Activated naive CD4-positive, alpha-beta T cell treated with anti-CD3 and anti-CD28 coated beads, Interleukin-2, amount 50 U/mL, for 24 hours (primary cell): ENCODE measurements at regions not wholly inside any gene's neighbourhood (a gene's known extent, or its start where the extent isn't known, plus 50 kb on each side); places are given as distances from the start of the nearest gene placed in this dataset.

Source experiments
- H3K27ac Mint-ChIP-seq: one replicate; pipeline ENCODE4 v1.8.0; 2021; ENCODE audit warnings: mild to moderate bottlenecking, mixed read lengths
- H3K27me3 Mint-ChIP-seq: one replicate; pipeline ENCODE4 v1.8.0; 2021; ENCODE audit warnings: mixed read lengths
- H3K36me3 Mint-ChIP-seq: one replicate; pipeline ENCODE4 v1.8.0; 2021; ENCODE audit warnings: mixed read lengths
- H3K4me1 Mint-ChIP-seq: one replicate; pipeline ENCODE4 v1.8.0; 2021; ENCODE audit warnings: mixed read lengths
- H3K4me3 Mint-ChIP-seq: one replicate; pipeline ENCODE4 v1.8.0; 2021; ENCODE audit warnings: mild to moderate bottlenecking, mixed read lengths
- H3K9me3 Mint-ChIP-seq: one replicate; pipeline ENCODE4 v1.8.0; 2021; ENCODE audit warnings: mixed read lengths

GRCh38 chr13:106981051-106981450 lies 413.1 kb upstream of the ARGLU1 start:
- H3K27ac Mint-ChIP-seq, result no peak overlapping the region
- H3K9me3 Mint-ChIP-seq, result peaks cover 10% of the 10 kb centered on the region
- no peaks in the 10 kb centered on the region for H3K4me1 Mint-ChIP-seq
- H3K4me3 Mint-ChIP-seq, result no peak overlapping the region
- no peaks in the 10 kb centered on the region for H3K27me3 Mint-ChIP-seq
- H3K36me3 Mint-ChIP-seq, result no peaks in the 10 kb centered on the region

GRCh38 chr13:106967391-106967790 lies 399.5 kb upstream of the ARGLU1 start:
- Mint-ChIP-seq H3K4me1 (no peaks in the 10 kb centered on the region), H3K36me3 (no peaks in the 10 kb centered on the region), H3K27me3 (no peaks in the 10 kb centered on the region), H3K27ac (no peak overlapping the region), H3K9me3 (peaks cover 4% of the 10 kb centered on the region), H3K4me3 (no peak overlapping the region)

- Mint-ChIP-seq H3K36me3 (no peaks in the 10 kb centered on the region), H3K9me3 (no peaks in the 10 kb centered on the region), H3K27me3 (no peaks in the 10 kb centered on the region), H3K27ac (no peak overlapping the region), H3K4me3 (no peak overlapping the region), H3K4me1 (no peaks in the 10 kb centered on the region)
Observed at GRCh38 chr13:106963151-106963550, 395.2 kb upstream of the ARGLU1 start.

DNA sequence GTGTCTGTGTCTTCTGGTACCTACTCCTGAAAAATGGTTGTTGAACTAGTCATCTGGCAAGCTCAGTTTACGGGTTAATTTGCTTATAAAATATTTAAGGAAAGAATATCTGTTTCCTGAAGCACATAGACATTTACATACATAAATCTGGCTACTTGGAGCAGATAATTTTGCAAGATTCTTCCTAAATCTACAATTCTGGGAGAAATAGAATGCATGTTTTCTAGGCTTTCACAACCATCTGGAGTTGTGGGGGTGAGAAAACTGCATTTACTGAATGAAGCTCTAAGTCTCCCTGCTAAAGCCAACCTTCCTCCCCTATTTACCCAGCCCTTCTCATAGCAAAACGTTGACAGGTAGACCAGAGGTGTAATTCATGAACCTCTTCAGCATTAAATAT lies 393.7 kb upstream of the ARGLU1 start:
- Mint-ChIP-seq H3K9me3 (no peaks in the 10 kb centered on the region), H3K27ac (no peak overlapping the region), H3K4me3 (no peak overlapping the region), H3K36me3 (no peaks in the 10 kb centered on the region), H3K4me1 (no peaks in the 10 kb centered on the region), H3K27me3 (no peaks in the 10 kb centered on the region)

GRCh38 chr13:106961216-106961615 lies 393.3 kb upstream of the ARGLU1 start:
- Mint-ChIP-seq H3K27me3 (no peaks in the 10 kb centered on the region), H3K4me1 (no peaks in the 10 kb centered on the region), H3K36me3 (no peaks in the 10 kb centered on the region), H3K4me3 (no peak overlapping the region), H3K27ac (no peak overlapping the region), H3K9me3 (no peaks in the 10 kb centered on the region)

GRCh38 chr13:106958621-106959048 lies 390.7 kb upstream of the ARGLU1 start:
- no peak overlapping the region for H3K4me3 Mint-ChIP-seq
- H3K27ac Mint-ChIP-seq, result no peak overlapping the region
- H3K36me3 Mint-ChIP-seq, result no peaks in the 10 kb centered on the region
- H3K27me3 Mint-ChIP-seq, result no peaks in the 10 kb centered on the region
- H3K9me3 Mint-ChIP-seq, result peaks cover 6% of the 10 kb centered on the region
- H3K4me1 Mint-ChIP-seq, result no peaks in the 10 kb centered on the region

- no peak overlapping the region for H3K27ac Mint-ChIP-seq
- H3K4me1 Mint-ChIP-seq, result no peaks in the 10 kb centered on the region
- H3K36me3 Mint-ChIP-seq, result no peaks in the 10 kb centered on the region
- H3K4me3 Mint-ChIP-seq, result no peak overlapping the region
- H3K27me3 Mint-ChIP-seq, result peaks cover 1% of the 10 kb centered on the region
- H3K9me3 Mint-ChIP-seq, result no peaks in the 10 kb centered on the region
Observed at GRCh38 chr13:106942563-106942962, 374.6 kb upstream of the ARGLU1 start.

DNA sequence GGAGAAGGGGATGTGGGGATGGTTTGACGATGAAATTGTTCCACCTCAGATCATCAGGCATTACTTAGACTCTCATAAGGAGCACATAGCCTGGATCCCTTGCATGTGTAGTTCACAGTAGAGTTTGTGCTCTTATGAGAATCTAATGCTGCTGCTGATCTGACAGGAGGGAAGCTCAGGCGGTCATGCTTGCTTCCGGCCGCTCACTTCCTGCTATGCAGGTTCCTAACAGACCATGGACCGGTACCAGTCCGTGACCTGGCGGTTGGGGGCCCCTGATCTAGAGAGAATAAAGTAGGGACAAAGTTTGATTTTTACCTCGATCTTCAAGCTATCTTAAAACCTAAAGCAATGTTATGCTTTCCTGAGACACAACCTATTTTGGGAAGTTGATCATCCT lies 373.8 kb upstream of the ARGLU1 start:
- Mint-ChIP-seq H3K4me1 (no peaks in the 10 kb centered on the region), H3K27ac (no peak overlapping the region), H3K27me3 (peaks cover 1% of the 10 kb centered on the region), H3K9me3 (no peaks in the 10 kb centered on the region), H3K36me3 (no peaks in the 10 kb centered on the region), H3K4me3 (no peak overlapping the region)

DNA sequence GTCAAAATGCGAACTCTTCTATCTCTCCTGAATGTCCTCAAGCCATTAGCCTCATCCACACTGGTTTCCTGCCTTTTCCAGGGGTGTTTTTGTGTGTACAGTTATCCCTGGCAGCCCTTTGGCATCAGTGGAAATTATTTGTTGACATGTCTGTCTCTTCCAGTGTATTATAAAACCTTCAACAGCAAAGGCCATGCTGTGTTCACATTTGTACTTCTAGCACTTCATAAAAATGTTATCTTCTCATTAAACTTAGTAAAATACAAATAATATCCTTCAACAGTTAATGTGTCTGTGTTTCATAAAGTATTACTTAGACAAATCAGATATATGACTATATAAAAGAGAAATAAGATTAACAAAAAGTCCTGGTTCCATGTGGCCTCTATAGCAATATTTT lies 359.5 kb upstream of the ARGLU1 start:
- H3K4me3 Mint-ChIP-seq, result no peak overlapping the region
- H3K27ac Mint-ChIP-seq, result no peak overlapping the region

DNA sequence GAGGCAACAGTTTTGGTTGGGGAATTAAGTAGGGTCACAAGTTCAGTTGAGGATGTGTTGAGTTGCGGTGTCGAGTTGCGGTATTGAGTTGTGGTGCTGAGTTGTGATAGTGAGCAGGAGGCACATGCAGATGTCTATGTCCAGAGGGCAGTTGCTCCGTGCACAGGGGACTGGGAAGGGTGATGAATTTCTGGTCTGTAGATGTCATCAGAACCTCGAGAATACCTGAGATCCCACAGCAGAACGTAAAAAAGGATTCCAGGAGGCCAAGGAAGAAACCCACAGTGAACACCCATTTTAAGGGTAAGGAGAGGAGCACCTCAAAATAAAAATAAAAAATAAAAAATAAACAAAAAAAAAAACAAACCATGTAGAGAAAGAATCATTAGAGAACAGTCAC lies 354.4 kb upstream of the ARGLU1 start:
- H3K9me3 Mint-ChIP-seq, result no peaks in the 10 kb centered on the region

More for the DNA sequence above, 359.5 kb upstream of the ARGLU1 start:
- Mint-ChIP-seq H3K27me3 (peaks cover 1% of the 10 kb centered on the region), H3K4me1 (no peaks in the 10 kb centered on the region), H3K9me3 (no peaks in the 10 kb centered on the region), H3K36me3 (no peaks in the 10 kb centered on the region)

GRCh38 chr13:106919638-106920037 lies 351.7 kb upstream of the ARGLU1 start:
- no peak overlapping the region for H3K27ac Mint-ChIP-seq
- no peaks in the 10 kb centered on the region for H3K9me3 Mint-ChIP-seq
- no peaks in the 10 kb centered on the region for H3K36me3 Mint-ChIP-seq
- peaks cover 10% of the 10 kb centered on the region for H3K4me1 Mint-ChIP-seq
- peaks cover 27% of the 10 kb centered on the region for H3K27me3 Mint-ChIP-seq
- no peak overlapping the region for H3K4me3 Mint-ChIP-seq

More for the DNA sequence above, 354.4 kb upstream of the ARGLU1 start:
- Mint-ChIP-seq H3K4me3 (no peak overlapping the region), H3K27me3 (peaks cover 21% of the 10 kb centered on the region), H3K27ac (no peak overlapping the region), H3K4me1 (peaks cover 10% of the 10 kb centered on the region), H3K36me3 (no peaks in the 10 kb centered on the region)

DNA sequence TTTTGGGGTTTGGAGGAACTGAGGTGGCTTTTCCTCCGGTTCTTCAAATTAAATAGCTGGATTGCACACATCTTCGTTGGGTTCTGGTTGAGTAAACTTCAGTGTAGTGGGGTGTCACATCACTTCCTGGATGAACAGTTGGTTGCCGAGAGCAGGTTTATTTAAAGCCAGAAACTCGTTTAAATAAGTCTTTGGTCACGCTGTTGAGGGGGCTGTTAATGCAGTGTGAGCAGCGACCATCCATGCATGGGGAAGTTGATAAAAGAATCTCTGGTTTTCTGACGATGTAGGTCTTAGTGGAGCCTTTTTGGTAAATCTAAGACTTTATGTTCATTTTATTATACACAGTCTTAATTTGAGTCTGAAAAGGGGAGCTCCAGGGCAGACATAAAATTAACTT lies 351.2 kb upstream of the ARGLU1 start:
- H3K27ac Mint-ChIP-seq, result no peak overlapping the region
- no peaks in the 10 kb centered on the region for H3K9me3 Mint-ChIP-seq
- peaks cover 10% of the 10 kb centered on the region for H3K4me1 Mint-ChIP-seq
- H3K4me3 Mint-ChIP-seq, result no peak overlapping the region
- H3K36me3 Mint-ChIP-seq, result no peaks in the 10 kb centered on the region
- H3K27me3 Mint-ChIP-seq, result peaks cover 27% of the 10 kb centered on the region

GRCh38 chr13:106918557-106918860 lies 350.6 kb upstream of the ARGLU1 start:
- Mint-ChIP-seq H3K27me3 (peaks cover 27% of the 10 kb centered on the region), H3K4me3 (peak overlapping the region; percentile 55), H3K36me3 (no peaks in the 10 kb centered on the region)

GRCh38 chr13:106917673-106918556 lies 350.0 kb upstream of the ARGLU1 start:
- Mint-ChIP-seq H3K27me3 (peaks cover 27% of the 10 kb centered on the region), H3K27ac (no peak overlapping the region), H3K4me3 (peak overlapping the region; percentile 75), H3K4me1 (peaks cover 10% of the 10 kb centered on the region), H3K36me3 (no peaks in the 10 kb centered on the region), H3K9me3 (no peaks in the 10 kb centered on the region)

More at GRCh38 chr13:106918557-106918860, 350.6 kb upstream of the ARGLU1 start:
- Mint-ChIP-seq H3K4me1 (peaks cover 10% of the 10 kb centered on the region), H3K27ac (no peak overlapping the region), H3K9me3 (no peaks in the 10 kb centered on the region)

DNA sequence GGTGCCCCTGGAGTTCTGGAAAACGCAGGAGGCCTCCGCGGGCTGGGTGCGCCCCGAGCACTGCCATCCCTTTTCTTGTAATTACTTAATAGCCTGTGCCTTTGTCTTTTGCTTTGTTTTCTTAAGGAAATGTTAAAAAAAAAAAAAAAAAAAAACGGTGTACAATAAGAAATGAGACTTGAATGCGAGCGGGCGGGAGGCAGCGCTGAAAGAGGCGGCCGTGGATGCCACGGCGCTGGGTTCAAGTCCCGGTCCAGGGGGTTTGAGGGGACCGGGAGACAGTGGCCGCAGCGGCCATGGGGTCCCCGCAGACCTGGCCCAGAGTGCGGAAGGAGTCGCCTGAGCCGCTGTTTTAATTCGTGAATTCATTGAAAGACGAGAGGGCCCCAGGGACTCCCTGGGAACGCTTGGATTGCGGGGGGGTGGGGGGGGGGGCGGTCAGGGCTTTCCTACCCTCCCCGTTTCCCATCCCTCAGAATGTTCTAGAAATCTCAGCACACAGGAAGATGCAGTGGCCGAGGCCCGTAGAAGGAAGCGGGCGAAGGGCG lies 349.2 kb upstream of the ARGLU1 start:
- Mint-ChIP-seq H3K4me3 (no peak overlapping the region), H3K27ac (no peak overlapping the region), H3K36me3 (no peaks in the 10 kb centered on the region), H3K27me3 (peaks cover 25% of the 10 kb centered on the region), H3K9me3 (no peaks in the 10 kb centered on the region), H3K4me1 (peaks cover 10% of the 10 kb centered on the region)

GRCh38 chr13:106916329-106916976 lies 348.5 kb upstream of the ARGLU1 start:
- Mint-ChIP-seq H3K9me3 (no peaks in the 10 kb centered on the region), H3K4me1 (peaks cover 10% of the 10 kb centered on the region), H3K4me3 (peak overlapping the region; percentile 33), H3K36me3 (no peaks in the 10 kb centered on the region), H3K27ac (no peak overlapping the region), H3K27me3 (peaks cover 24% of the 10 kb centered on the region)
